HG02610 (cell line): ENCODE measurements at regions not wholly inside any gene's neighbourhood (a gene's known extent, or its start where the extent isn't known, plus 50 kb on each side); places are given as distances from the start of the nearest gene placed in this dataset.

Experiments used
- ATAC-seq: cut with Tn5 transposase; IDR thresholded peaks from one replicate; pipeline ENCODE4 v1.9.1; 2021; ENCODE audit warnings: mild to moderate bottlenecking, moderate library complexity; ENCODE audit not compliant: unreplicated experiment

GRCh38 chr22:47276991-47277390 is 514.5 kb downstream of the TBC1D22A start:
- no peak for ATAC-seq

GRCh38 chr22:47276450-47276820 is 514.0 kb downstream of the TBC1D22A start:
- ATAC-seq, result no peak

DNA sequence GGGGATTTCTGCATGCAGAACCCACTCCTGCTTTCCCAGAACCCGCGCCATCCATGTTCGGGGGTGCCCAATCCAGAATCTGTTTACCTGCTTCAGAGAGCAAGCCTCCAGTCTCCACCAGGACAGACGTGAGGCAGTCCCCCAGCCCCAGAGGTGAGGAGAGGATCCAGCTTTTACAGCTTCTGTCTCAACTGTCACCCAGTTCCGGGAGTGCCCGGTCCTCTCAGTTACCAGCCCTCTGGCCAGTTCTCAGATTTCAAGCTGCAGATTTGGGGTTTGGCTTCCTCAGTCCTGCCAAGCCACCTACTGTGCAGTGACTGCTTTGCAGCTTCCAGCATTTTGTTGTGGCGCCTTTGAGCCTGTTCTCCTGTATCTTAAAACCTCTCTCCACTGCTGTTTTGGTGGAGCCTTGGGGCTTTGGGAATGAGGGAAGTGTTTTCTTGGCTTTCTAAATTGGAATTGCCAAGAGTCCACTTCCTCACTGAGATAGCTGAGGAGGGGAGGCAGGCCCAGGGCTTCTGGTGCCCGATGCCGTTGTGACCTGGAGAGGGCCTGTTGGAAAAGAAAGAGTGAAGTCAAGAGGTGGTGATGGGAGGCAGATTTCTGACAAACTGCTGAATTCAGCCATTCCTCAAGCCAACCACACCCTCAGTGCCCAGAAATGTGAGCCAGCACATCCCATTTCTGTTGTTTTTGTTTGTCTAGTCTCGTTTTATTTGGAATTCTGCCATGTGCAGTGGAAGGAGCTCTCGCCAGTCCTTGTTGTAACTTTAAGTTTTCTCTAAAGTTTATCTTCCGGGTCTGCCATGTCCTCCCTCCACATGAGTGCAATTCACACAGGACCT is 513.4 kb downstream of the TBC1D22A start:
- no peak for ATAC-seq

GRCh38 chr22:47274196-47274595 is 511.7 kb downstream of the TBC1D22A start:
- ATAC-seq, result no peak

- no peak for ATAC-seq
These were observed 508.1 kb downstream of the TBC1D22A start for GRCh38 chr22:47270463-47271135.

DNA sequence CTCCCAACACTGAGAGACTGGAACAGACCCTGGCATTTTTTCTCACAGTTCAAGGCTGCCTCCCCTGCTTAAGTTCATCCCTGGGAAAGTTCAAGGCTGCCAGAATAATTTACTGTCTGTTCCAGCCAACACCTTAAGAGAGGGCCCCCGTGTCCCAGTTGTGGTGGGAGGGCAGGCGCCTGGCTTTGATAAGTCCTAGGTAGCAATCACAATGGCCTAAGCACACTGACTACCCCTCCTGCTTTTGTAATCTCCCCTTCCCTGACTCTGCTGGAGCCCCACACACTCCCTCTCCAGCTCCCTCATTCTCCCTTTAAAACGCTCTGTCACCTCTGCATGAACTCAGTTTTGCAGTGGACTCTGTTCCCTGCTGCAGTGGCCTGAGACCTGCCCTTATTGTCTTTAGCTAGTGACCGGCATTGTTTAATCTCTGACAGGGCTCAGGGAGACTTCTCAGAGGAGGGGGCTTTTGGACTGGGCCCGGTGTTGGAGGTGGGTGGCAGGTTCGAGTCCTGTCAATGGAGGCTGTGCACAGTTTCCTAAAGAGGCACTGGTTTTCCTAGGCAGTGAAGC is 507.2 kb downstream of the TBC1D22A start:
- no peak for ATAC-seq

- no peak for ATAC-seq
These were observed 505.2 kb downstream of the TBC1D22A start for GRCh38 chr22:47267513-47268282.

DNA sequence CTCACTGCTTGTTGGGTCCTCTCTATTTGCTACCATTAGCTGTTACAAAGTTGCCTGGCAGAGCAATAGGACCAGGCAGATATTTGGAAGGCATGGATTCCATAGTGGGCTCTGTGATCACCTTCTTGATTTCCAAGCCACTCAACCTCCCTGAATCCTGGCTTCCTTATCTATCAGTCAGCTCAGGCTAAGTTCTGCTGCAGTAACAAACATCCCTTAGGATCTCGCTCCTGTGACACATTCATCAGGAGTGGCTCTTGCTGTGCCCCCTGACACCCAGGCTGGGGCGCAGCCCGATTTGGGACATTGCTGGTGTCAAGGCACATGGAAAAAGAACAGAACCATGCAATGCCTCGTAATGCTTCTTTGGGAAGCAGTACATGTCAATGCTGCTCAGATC is 503.9 kb downstream of the TBC1D22A start:
- no peak for ATAC-seq

- ATAC-seq, result no peak
These were observed 498.1 kb downstream of the TBC1D22A start for GRCh38 chr22:47260551-47260950.

- ATAC-seq, result no peak
These were observed 497.5 kb downstream of the TBC1D22A start for GRCh38 chr22:47259990-47260389.

DNA sequence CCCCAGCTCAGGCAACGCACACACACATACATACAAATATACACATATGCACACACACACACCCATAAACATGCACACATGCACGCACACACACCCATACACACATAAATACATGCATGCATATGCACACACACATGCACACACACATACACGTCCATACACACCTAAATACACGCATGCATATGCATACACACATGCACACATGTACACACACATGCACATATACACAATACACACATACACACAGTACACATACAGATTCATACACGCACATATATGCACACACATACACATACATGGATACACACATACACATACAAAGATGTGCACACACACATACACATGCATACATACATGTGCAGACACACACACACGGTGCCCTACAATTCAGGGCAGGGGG is 496.6 kb downstream of the TBC1D22A start:
- ATAC-seq, result no peak

DNA sequence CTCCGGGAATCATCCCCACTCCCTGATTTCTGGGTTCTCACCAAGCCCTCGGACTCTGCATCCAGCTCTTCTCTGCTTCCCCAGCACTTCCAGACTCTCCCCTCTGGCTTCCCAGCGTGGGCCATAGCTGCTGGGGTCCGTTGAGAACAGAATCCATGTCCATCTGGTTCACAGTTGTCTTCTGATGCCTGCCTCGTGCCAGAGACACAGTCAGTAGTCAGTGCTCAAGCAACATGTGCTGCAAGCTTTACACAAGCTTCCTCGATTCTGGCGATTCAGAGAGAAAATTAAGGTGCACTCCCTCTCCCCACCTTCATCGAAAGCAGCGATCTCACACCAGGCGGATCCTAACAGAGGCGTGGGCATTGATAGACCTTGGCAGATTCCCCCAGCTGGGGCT is 495.5 kb downstream of the TBC1D22A start:
- no peak for ATAC-seq

- no peak for ATAC-seq
These were observed 495.1 kb downstream of the TBC1D22A start for GRCh38 chr22:47257566-47257965.

DNA sequence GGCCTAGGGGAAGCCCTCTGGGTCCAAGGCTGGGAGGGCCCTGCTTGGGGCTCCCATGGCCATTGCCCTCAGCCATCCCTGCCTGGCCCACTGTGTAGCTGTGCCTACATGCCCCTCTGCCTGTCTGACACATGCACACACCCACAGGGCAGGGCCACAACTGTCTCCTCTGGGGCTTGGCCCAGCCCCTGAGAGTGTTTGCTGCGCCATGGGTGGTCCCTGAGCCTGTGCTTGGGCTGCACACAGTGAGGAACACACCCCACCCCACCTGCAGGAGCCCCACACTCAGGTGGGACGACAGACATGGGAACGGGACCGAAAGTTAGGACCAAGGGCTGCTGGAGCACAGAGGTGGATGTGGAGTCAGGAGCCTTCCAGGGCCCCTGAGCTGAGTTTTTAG is 489.5 kb downstream of the TBC1D22A start:
- ATAC-seq, result no peak

DNA sequence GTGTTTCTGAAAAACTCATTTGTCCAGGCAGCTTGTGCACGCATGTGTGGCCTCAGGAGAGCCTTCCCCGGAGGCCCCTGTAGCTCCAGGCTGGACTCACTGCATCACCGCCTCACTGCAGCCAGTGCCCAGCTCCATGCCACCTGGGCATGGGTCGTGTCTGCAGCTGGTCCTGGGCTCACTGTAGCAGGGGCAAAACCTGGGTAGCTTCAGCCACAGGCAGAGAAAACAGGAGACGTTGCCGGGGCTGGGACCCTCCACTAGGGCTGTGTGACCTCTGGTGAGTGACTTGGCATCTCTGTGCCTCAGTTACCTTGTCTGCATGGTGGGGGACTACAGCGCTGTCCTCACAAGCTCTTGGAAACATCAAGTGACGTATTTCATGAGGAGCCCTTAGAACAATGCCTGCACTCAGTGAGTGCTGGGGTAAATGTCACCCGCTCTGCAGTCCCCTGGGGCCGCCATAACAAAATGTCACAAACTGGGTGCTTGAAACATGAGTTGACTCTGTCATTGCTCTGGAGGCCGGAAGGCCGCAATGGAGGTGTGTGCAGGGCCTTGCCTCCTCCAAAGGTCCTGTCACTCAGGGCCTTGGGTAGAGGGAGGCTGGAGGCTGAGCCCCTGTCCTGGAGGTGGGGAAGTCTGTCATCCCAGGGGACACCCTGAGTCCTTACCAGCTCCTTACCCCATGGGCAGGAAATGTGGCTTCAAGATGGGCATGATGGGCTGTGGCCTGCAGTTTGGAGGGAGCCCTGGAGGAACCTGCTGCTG is 488.7 kb downstream of the TBC1D22A start:
- no peak for ATAC-seq

GRCh38 chr22:47249370-47249928 is 487.0 kb downstream of the TBC1D22A start:
- ATAC-seq, result no peak

- no peak for ATAC-seq
These were observed 486.5 kb downstream of the TBC1D22A start for GRCh38 chr22:47248925-47249324.

DNA sequence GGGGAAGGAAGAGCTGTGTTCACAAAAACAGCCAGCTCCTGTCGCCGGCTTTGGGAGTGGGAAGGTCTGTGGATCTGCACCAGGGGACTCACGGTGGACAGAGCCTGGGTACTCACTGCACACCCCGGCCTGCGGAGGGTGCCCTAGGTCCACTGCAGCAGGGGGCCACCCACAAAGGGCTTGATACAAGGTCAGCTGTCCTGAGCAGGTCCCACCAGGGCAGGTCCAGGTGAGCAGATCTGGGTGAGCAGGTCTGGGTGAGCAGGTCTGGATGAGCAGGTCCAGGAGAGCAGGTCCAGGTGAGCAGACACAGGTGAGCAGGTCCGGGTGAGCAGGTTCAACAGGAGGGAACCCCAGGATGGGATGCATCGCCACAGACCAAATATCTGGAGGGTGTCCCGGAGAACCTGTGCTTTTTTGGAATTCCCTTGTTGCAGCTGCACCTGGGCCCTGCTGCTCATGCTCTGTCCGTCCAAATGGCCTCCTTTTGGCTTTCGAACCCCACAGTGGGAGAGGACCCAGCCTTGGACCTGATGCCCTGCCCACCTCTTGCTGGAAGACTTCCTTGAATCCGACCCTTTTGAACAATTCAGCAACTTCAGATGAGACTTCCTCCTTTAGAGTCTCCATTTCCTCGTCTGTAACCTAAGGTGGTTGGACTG is 485.3 kb downstream of the TBC1D22A start:
- no peak for ATAC-seq

GRCh38 chr22:47245786-47246185 is 483.3 kb downstream of the TBC1D22A start:
- ATAC-seq, result no peak

GRCh38 chr22:47245286-47245685 is 482.8 kb downstream of the TBC1D22A start:
- no peak for ATAC-seq
